ENCODE measurements at regions not wholly inside any gene's neighbourhood (a gene's known extent, or its start where the extent isn't known, plus 50 kb on each side); places are given as distances from the start of the nearest gene placed in this dataset.

GRCh38 chr2:215529271-215529670, 93.4 kb upstream of the FN1 start (continued):
- TF ChIP-seq SRSF9 (IDR thresholded peaks at IDR 0.05; ENCODE audit: borderline replicate concordance, insufficient read depth, low read depth, low read length, poor library complexity, severe bottlenecking) (no peak), MTA3 (CRISPR knock-in tag; IDR thresholded peaks at IDR 0.05) (no peak), ZHX1 (CRISPR knock-in tag; IDR thresholded peaks at IDR 0.05; ENCODE audit: low read depth) (no peak), E2F2 (CRISPR knock-in tag; IDR thresholded peaks at IDR 0.05; ENCODE audit: borderline replicate concordance) (no peak), SMYD3 (CRISPR knock-in tag; IDR thresholded peaks at IDR 0.05) (no peak), SYNCRIP (IDR thresholded peaks at IDR 0.05; ENCODE audit: insufficient read depth, low read depth, low read length) (no peak), ZBTB4 (CRISPR knock-in tag; IDR thresholded peaks at IDR 0.05; ENCODE audit: borderline replicate concordance) (no peak), PRPF4 (IDR thresholded peaks at IDR 0.05; ENCODE audit: low read depth, low read length, poor library complexity, severe bottlenecking) (no peak), ZNF562 (CRISPR knock-in tag; IDR thresholded peaks at IDR 0.05; ENCODE audit: borderline replicate concordance) (no peak), RFX3 (CRISPR knock-in tag; IDR thresholded peaks at IDR 0.05) (peak; percentile 20; the same call in 1 of the 2 replicates), ISL2 (CRISPR knock-in tag; IDR thresholded peaks at IDR 0.05) (peak; percentile 80), ZNF772 (CRISPR knock-in tag; IDR thresholded peaks at IDR 0.05) (no peak), RBM22 (optimal IDR thresholded peaks at IDR 0.05; ENCODE audit: low read length) (no peak), FOXO1 (CRISPR knock-in tag; IDR thresholded peaks at IDR 0.05) (peak; percentile 77; the same call in 1 of the 2 replicates), PHB2 (IDR thresholded peaks at IDR 0.05; ENCODE audit: partially characterized antibody) (no peak), KDM4B (CRISPR knock-in tag; IDR thresholded peaks at IDR 0.05) (no peak), ZNF501 (CRISPR knock-in tag; IDR thresholded peaks at IDR 0.05) (no peak), ATF6 (CRISPR knock-in tag; conservative IDR thresholded peaks at IDR 0.05) (no peak), RARA (CRISPR knock-in tag; IDR thresholded peaks at IDR 0.05) (peak; percentile 47; the same call in 1 of the 2 replicates), SP2 (CRISPR knock-in tag; IDR thresholded peaks at IDR 0.05) (no peak), ZFAT (CRISPR knock-in tag; conservative IDR thresholded peaks at IDR 0.05) (no peak), ZNF33B (CRISPR knock-in tag; IDR thresholded peaks at IDR 0.05) (no peak), TCF7 (IDR thresholded peaks at IDR 0.05; ENCODE audit: low read depth) (peak; percentile 30; the same call in 1 of the 2 replicates)

All from HepG2 (cell line).